ENCODE measurements at regions not wholly inside any gene's neighbourhood (a gene's known extent, or its start where the extent isn't known, plus 50 kb on each side); places are given as distances from the start of the nearest gene placed in this dataset.

DNA sequence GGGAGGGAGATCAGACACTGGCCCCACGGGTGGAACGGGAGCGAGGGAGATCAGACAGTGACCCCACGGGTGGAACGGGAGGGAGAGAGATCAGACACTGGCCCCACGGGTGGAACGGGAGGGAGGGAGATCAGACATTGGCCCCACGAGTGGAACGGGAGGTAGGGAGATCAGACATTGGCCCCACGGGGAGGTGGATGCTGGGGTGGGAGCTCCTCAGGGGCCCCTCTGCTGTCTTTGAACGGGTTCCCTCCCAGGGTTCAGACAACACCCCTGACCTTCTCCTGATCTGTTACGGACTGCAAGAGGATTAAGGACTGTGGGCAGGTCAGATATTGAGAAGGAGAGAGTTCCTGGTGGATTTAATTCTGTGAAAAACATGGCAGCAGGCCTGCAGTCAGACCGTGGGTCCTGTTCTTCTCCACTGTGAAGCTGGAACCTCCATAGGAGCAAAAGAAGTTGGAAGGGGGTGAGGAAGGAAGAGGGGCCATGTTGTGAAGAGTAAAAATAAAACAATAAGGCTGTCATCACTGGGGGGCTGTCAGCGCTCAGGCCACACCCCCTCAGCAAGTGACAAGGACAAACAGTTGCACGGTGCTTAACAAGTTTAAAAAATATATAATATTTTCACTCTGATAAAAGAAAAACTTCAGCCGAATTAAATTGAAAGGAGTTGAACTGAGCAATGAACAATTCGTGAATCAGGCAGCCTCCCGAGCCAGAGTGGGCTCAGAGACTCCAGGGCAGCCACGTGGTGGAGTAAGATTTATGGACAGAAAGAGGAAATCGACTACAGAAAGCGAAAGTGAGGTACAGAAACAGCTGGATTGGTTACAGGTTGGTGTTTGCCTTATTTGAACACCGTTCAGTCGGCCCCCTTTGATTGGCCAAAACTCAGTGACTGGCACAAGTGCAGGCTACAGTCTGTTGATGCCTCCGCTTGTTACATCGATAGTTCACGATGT, 348.7 kb upstream of the TNRC6C start:
- peak; percentile 60 for DNase-seq (ENCODE audit: low spot score)
- TF ChIP-seq, protein P1, sequence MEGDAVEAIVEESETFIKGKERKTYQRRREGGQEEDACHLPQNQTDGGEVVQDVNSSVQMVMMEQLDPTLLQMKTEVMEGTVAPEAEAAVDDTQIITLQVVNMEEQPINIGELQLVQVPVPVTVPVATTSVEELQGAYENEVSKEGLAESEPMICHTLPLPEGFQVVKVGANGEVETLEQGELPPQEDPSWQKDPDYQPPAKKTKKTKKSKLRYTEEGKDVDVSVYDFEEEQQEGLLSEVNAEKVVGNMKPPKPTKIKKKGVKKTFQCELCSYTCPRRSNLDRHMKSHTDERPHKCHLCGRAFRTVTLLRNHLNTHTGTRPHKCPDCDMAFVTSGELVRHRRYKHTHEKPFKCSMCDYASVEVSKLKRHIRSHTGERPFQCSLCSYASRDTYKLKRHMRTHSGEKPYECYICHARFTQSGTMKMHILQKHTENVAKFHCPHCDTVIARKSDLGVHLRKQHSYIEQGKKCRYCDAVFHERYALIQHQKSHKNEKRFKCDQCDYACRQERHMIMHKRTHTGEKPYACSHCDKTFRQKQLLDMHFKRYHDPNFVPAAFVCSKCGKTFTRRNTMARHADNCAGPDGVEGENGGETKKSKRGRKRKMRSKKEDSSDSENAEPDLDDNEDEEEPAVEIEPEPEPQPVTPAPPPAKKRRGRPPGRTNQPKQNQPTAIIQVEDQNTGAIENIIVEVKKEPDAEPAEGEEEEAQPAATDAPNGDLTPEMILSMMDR (IDR thresholded peaks at IDR 0.05; ENCODE audit: extremely low read depth, insufficient read depth, missing control alignments), result no peak
- in situ Hi-C loops (cut with MboI; ENCODE audit: low pct_unique_long_range_greater_than_20kb, low sequenced_read_pairs, unreplicated experiment), result no loop called here

DNA sequence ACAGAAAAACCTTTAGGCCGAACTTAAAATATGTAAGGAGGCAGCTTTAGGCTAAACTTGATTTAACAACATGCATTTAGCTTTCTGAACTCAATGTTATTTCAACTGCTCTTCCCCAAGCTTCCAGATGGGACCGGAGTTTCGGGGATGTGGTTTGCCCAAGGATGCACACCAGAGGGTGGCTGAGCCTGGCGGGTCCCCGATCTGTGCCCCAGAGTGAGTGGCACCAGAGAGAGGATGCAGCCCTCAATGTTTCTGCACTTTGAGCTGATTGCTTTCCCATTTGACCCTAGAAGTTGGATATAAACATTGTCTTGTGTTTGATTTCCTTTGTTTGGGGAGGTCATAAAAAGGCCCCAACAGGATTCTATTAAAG, 348.0 kb upstream of the TNRC6C start:
- no peak for DNase-seq (ENCODE audit: low spot score)
- in situ Hi-C loops (cut with MboI; ENCODE audit: low pct_unique_long_range_greater_than_20kb, low sequenced_read_pairs, unreplicated experiment), result no loop called here
- TF ChIP-seq, protein P1 (IDR thresholded peaks at IDR 0.05; ENCODE audit: extremely low read depth, insufficient read depth, missing control alignments), result no peak

DNA sequence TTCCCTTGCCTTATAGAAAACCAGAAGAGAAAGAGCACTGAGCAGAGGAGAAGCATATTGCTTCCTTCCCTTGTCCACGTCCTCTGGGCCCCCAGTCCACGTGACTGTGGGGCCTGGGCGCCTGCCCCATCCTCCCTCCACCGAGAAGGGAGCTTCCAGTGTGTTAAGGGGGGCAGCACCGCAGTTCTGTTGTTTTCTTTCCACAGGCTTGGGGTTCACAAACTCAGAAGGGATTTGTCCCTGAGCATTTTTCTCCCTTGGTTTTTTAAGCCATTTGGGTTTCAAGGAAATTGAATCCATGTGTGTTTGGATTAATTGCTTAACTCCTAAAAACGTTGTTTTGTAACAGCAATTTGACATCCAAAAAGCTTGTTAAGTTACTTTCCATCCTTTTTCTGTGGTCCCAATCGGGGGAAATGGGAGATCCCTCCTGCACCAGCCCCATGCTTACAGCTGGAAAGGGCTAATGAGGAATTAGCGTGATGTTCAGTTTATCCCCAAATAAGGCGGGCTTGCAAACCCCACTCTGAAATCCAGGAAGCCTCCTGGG, 347.5 kb upstream of the TNRC6C start:
- in situ Hi-C loops (cut with MboI; ENCODE audit: low pct_unique_long_range_greater_than_20kb, low sequenced_read_pairs, unreplicated experiment), result no loop called here
- TF ChIP-seq, protein P1 (IDR thresholded peaks at IDR 0.05; ENCODE audit: extremely low read depth, insufficient read depth, missing control alignments), result no peak
- no peak for DNase-seq (ENCODE audit: low spot score)

DNA sequence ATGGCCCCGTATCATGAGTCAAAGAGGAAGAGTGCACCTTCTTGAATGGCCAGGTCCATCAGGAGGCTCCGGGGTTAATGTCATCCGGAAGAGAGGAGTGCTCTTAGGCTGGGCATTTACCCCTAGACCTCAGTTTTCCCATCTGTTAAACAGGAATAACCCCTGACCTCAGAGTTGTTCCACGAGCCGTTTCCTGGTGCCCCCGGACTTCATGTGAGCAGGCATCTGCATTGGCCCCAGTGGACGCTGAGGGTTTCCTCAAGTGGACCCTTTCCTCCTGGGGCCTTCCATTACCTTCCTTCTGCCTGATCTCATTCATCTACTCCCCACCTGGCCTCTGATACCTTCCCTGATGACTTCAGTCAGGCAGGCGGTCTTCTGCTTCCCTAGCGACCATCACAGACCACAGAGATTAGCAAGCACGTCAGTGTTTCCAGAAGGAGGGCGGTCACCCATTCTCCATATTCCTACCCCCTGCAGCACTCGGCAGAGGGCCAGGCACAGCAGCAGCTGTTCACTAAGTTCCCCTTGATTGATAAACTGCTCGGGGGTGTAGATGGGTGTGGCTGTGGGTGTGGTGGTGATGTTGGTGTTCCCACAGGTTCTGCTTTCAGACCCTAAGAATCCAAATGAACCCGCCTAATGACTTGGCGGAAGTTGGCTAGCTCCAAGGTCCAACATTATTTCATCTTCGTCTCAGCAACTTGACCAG, 346.6 kb upstream of the TNRC6C start:
- DNase-seq (ENCODE audit: low spot score), result no peak
- in situ Hi-C loops (cut with MboI; ENCODE audit: low pct_unique_long_range_greater_than_20kb, low sequenced_read_pairs, unreplicated experiment), result no loop called here
- TF ChIP-seq, protein P1 (IDR thresholded peaks at IDR 0.05; ENCODE audit: extremely low read depth, insufficient read depth, missing control alignments), result no peak

DNA sequence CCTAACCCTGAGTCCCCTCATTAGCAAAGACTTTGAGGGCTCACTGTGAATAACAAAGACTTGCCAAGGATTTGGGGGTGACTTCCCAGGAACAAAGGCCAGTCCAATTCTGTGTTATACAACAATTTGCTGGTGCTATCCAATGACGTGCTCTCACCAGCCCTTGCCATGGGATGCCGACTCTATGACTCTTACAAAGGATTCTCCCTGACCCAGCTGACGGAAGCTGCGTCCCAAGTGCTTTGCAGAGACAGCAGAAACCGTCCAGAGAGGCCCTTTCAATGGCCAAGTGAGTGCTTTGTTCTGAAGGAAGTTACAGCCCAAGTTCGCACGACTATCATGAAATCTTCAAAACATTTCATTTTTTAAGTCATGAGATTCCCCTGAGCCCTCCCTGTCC, 345.3 kb upstream of the TNRC6C start:
- no peak for DNase-seq (ENCODE audit: low spot score)
- in situ Hi-C loops (cut with MboI; ENCODE audit: low pct_unique_long_range_greater_than_20kb, low sequenced_read_pairs, unreplicated experiment), result no loop called here
- TF ChIP-seq, protein P1 (IDR thresholded peaks at IDR 0.05; ENCODE audit: extremely low read depth, insufficient read depth, missing control alignments), result no peak

DNA sequence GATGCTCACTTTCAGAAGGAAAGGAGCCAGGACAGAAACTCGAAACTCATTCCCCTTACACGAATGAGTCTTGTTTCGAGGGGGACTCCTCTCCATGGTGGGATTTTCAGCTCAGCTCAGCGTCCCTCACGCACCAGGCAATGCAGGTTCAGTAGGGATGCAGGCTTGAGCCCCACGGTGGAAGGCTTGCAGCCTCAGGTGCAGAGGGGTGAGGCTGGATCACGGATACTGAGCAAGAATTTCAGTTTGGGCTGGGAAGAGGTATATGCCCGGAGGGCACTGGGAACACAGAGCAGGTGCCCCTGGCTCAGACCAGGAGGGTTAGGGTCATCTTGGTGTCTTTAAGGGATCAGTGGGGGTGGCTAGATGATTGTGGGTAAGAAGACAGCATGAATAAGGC, 344.9 kb upstream of the TNRC6C start:
- in situ Hi-C loops (cut with MboI; ENCODE audit: low pct_unique_long_range_greater_than_20kb, low sequenced_read_pairs, unreplicated experiment), result no loop called here
- DNase-seq (ENCODE audit: low spot score), result no peak
- TF ChIP-seq, protein P1 (IDR thresholded peaks at IDR 0.05; ENCODE audit: extremely low read depth, insufficient read depth, missing control alignments), result no peak

Data from GM13977 (cell line).